Testis (tissue), 2 donors: ENCODE measurements at regions not wholly inside any gene's neighbourhood (a gene's known extent, or its start where the extent isn't known, plus 50 kb on each side); places are given as distances from the start of the nearest gene placed in this dataset.

ENCODE experiments used
- DNase-seq: peaks from one replicate; pipeline ENCODE4 v3.0.0-alpha.2; 2019
- H3K27ac ChIP-seq, 2 donors: fragments of 200-600 bp; sonication (generic); one replicate each; pipeline ENCODE4 v1.5.1; 2019
- H3K27me3 ChIP-seq: fragments of 200-600 bp; sonication (generic); one replicate; pipeline ENCODE4 v1.5.1; 2019
- H3K36me3 ChIP-seq: fragments of 200-600 bp; sonication (generic); one replicate; pipeline ENCODE4 v1.5.1; 2017; ENCODE audit warnings: low read depth; ENCODE audit errors: missing control alignments
- H3K4me1 ChIP-seq: fragments of 200-600 bp; sonication (generic); one replicate; pipeline ENCODE4 v1.5.1; 2019
- H3K4me3 ChIP-seq, 2 donors: fragments of 200-600 bp; sonication (generic); one replicate each; pipeline ENCODE4 v1.5.1; 2017 to 2019
- H3K9me3 ChIP-seq: fragments of 200-600 bp; sonication (generic); one replicate; pipeline ENCODE4 v1.5.1; 2017
- CTCF ChIP-seq, 3 experiments: fragments of 450-650 bp in 2 of 3; fragments of 200-600 bp in 1 of 3; sonication (generic) in 1 of 3; IDR thresholded peaks; one replicate each; pipeline ENCODE4 v1.5.1; 2016 to 2019; ENCODE audit warnings: antibody characterized with exemption in 3 of 3, mild to moderate bottlenecking in 2 of 3, moderate library complexity in 1 of 3
- POLR2A ChIP-seq: fragments of 450-650 bp; IDR thresholded peaks from one replicate; pipeline ENCODE4 v1.6.1; 2017; ENCODE audit warnings: antibody characterized with exemption, mild to moderate bottlenecking, moderate library complexity
- WGBS, 2 donors: methylation state at CpG; one replicate each; pipeline ENCODE4 v1.1.5; 2018; 5-methylcytosine and 5-hydroxymethylcytosine counted together
- intact Hi-C: fragments of 100-400 bp; cut with DNase I; formaldehyde crosslinking; loops from one replicate; pipeline ENCODE4 v1.15.1; 2023; ENCODE audit warnings: low total_unique reads

- H3K4me3 ChIP-seq: no peak overlapping the region
- no peak overlapping the region for H3K27ac ChIP-seq
- no peaks in the 10 kb centered on the region for H3K4me1 ChIP-seq
- DNase-seq: no peak
- H3K9me3 ChIP-seq: no peaks in the 10 kb centered on the region
- no peaks in the 10 kb centered on the region for H3K36me3 ChIP-seq
- TF ChIP-seq POLR2A (no peak), CTCF (IDR thresholded peaks at IDR 0.05) (no peak)
- intact Hi-C loops: no loop called here
- no peaks in the 10 kb centered on the region for H3K27me3 ChIP-seq
- WGBS, 2 donors: 70% methylated on average over 2 of the region's 2 CpGs
Observed at GRCh38 chr3:110744723-110745122, 326.9 kb upstream of the NECTIN3 start.

DNA sequence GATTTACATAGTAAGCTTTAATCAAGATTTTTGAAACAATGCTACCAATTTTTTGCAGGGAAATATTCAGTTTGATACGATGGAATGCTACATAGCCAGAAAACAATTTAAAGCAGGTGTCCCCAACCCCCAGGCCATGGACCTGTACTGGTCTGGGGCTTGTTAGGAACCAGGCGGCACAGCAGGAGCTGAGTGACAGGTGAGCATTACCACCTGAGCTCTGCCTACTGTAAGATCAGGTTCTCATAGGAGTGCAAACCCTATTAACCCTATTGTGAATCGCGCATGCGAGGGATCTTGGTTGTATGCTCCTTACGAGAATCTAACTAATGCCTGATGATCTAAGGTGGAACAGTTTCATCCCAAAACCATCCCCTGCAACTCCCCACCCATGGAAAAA is 322.6 kb upstream of the NECTIN3 start:
- intact Hi-C loops: no loop called here
- Histone ChIP-seq H3K36me3 (no peaks in the 10 kb centered on the region), H3K4me1 (no peaks in the 10 kb centered on the region), H3K27me3 (no peaks in the 10 kb centered on the region), H3K9me3 (no peaks in the 10 kb centered on the region), H3K27ac (no peak overlapping the region), H3K4me3 (no peak overlapping the region)
- no peak for DNase-seq
- TF ChIP-seq POLR2A: no peak
- TF ChIP-seq CTCF (IDR thresholded peaks at IDR 0.05): no peak
- 92 to 96% methylated on average over 6 of the region's 6 CpGs for WGBS, 2 donors

- H3K27me3 ChIP-seq: no peaks in the 10 kb centered on the region
- H3K4me3 ChIP-seq: no peak overlapping the region
- DNase-seq: no peak
- TF ChIP-seq POLR2A (no peak), CTCF (IDR thresholded peaks at IDR 0.05) (no peak)
- intact Hi-C loops: no loop called here
- H3K27ac ChIP-seq: no peak overlapping the region
- H3K4me1 ChIP-seq: no peaks in the 10 kb centered on the region
- no peaks in the 10 kb centered on the region for H3K9me3 ChIP-seq
- no peaks in the 10 kb centered on the region for H3K36me3 ChIP-seq
Observed at GRCh38 chr3:110750201-110750600, 321.4 kb upstream of the NECTIN3 start.

DNA sequence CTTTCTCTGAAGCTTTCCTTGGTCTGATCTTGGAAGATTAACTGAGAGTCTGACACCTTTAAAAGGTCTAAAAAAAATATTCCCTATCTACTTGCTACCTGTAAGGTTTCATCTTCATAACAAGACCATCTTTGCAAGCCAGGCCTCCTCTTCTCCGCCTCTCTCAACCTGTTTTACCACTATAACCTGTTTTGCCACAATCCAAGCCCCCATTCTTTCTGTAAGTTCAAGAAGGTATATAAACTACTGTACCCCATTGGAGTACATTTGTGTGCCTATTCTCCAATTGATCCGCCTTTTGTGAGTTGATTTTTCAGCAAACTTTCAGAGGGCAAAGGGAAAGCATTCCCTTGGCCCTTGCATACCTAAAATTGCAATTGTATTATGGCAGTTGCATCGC is 319.3 kb upstream of the NECTIN3 start:
- TF ChIP-seq CTCF (IDR thresholded peaks at IDR 0.05): no peak
- H3K9me3 ChIP-seq: no peaks in the 10 kb centered on the region
- intact Hi-C loops: no loop called here
- DNase-seq: no peak
- WGBS, 2 donors: 90 to 92% methylated on average over 3 of the region's 3 CpGs
- H3K27ac ChIP-seq: no peak overlapping the region
- H3K4me3 ChIP-seq: no peak overlapping the region
- no peaks in the 10 kb centered on the region for H3K36me3 ChIP-seq
- no peaks in the 10 kb centered on the region for H3K27me3 ChIP-seq
- no peaks in the 10 kb centered on the region for H3K4me1 ChIP-seq

DNA sequence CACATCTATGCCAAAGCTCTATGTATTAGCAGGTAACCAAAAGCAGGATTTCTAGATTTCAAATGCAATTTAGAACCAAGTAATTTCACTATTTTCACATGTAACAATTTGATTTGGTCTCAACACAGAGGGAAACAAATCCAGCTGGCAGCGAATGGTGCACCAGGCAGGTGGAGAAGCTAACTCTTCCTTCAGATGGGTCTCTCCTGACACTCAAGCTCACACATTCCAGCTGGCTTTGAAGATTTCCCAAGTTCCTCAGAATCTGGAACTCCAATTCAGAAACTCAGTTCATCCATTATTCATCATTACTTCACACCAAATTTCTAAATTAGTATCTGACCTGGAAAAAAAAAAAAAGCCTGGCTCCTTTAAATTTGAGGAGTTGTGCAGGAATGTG is 318.1 kb upstream of the NECTIN3 start:
- intact Hi-C loops: no loop called here
- H3K4me1 ChIP-seq: no peaks in the 10 kb centered on the region
- no peak overlapping the region for H3K4me3 ChIP-seq
- H3K9me3 ChIP-seq: no peaks in the 10 kb centered on the region
- 85 to 97% methylated on average over 1 of the region's 1 CpG for WGBS, 2 donors
- no peak for DNase-seq
- no peak overlapping the region for H3K27ac ChIP-seq
- TF ChIP-seq POLR2A (no peak), CTCF (IDR thresholded peaks at IDR 0.05) (no peak)
- H3K27me3 ChIP-seq: no peaks in the 10 kb centered on the region
- no peaks in the 10 kb centered on the region for H3K36me3 ChIP-seq
